ENCODE measurements at regions not wholly inside any gene's neighbourhood (a gene's known extent, or its start where the extent isn't known, plus 50 kb on each side); places are given as distances from the start of the nearest gene placed in this dataset.

DNA sequence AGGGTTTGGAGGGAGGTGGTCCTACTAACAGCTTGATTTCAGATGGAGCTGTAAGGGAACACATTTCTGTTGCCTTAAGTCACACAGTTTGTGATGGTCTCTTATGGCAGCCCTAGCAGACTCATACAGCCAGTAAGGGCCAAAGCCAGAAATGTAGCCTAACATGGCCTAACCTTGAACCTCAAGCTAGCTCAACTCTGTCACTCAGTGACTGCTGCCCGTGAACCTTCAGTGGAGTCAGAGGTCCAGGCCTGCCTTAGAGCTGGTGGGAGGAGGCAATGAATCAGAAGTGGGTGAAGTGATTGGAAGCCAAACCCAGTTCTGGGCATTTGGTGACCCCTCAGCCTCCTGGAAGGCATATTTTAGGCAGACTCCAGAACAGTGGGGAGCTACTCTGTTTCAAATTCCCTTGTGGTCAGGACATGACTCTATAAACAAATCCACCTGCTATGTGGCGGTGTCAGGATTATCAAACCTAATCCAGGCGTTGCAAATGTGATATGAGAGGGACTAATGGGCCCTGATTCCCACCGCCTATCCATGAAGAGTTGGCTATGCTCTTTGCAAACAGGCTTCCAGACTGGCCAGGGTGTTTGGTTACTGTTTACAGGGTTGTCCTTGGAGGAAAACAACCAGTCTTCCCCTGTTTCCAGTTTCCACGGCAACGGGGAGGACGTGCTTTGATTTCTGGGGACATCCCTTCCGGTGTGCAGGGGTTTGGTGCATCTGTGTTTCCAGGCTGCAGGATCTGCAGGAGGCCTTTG lies 105.9 kb upstream of the AGBL1 start:
- DNase-seq (ENCODE audit: low read depth) = no peak
- H3K4me3 ChIP-seq (replicated peaks; ENCODE audit: low read depth, low read length) = no peak overlapping the region
- TF ChIP-seq, protein P1, sequence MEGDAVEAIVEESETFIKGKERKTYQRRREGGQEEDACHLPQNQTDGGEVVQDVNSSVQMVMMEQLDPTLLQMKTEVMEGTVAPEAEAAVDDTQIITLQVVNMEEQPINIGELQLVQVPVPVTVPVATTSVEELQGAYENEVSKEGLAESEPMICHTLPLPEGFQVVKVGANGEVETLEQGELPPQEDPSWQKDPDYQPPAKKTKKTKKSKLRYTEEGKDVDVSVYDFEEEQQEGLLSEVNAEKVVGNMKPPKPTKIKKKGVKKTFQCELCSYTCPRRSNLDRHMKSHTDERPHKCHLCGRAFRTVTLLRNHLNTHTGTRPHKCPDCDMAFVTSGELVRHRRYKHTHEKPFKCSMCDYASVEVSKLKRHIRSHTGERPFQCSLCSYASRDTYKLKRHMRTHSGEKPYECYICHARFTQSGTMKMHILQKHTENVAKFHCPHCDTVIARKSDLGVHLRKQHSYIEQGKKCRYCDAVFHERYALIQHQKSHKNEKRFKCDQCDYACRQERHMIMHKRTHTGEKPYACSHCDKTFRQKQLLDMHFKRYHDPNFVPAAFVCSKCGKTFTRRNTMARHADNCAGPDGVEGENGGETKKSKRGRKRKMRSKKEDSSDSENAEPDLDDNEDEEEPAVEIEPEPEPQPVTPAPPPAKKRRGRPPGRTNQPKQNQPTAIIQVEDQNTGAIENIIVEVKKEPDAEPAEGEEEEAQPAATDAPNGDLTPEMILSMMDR (IDR thresholded peaks at IDR 0.05; ENCODE audit: low read length, missing control alignments) = no peak

DNA sequence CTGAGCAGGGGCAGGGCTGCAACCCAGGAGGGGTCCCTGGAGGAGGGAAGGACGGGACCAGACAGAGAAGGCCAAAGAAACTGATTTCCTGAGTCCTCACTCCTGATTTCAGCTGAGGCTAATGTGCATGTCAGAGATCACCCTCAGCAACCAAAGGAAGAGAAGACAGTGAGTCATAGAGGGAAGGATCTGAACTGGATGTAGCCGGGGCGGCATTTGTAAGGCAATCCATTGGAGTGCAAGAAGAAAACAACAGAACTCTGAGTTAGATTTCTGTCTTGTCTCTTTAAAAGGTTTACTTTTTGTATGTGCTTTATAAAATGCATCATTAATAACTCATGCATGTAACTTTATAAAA lies 105.3 kb upstream of the AGBL1 start:
- TF ChIP-seq, protein P1 (IDR thresholded peaks at IDR 0.05; ENCODE audit: low read length, missing control alignments) = no peak
- H3K4me3 ChIP-seq (replicated peaks; ENCODE audit: low read depth, low read length) = no peak overlapping the region
- no peak for DNase-seq (ENCODE audit: low read depth)

DNA sequence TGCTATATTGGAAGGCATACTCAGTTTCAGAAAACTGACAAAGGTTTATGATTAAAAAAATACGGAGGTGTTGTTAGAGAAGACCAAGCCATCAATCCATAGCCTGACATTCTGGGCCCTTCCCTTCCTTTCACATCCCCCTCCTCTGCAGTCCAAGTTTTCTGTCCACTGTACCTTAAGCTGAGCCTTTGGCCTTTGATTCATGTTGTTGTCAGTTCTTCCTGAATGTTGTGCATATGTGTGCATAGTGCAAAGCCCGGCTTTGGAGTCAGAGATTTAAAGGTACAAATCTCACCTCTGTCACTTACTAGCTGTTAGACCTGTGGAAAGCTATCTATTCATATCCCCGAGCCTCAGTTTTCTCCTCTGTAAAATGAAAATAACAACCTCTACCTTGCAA lies 104.9 kb upstream of the AGBL1 start:
- DNase-seq (ENCODE audit: low read depth) = no peak
- H3K4me3 ChIP-seq (replicated peaks; ENCODE audit: low read depth, low read length) = no peak overlapping the region
- TF ChIP-seq, protein P1 (IDR thresholded peaks at IDR 0.05; ENCODE audit: low read length, missing control alignments) = no peak

DNA sequence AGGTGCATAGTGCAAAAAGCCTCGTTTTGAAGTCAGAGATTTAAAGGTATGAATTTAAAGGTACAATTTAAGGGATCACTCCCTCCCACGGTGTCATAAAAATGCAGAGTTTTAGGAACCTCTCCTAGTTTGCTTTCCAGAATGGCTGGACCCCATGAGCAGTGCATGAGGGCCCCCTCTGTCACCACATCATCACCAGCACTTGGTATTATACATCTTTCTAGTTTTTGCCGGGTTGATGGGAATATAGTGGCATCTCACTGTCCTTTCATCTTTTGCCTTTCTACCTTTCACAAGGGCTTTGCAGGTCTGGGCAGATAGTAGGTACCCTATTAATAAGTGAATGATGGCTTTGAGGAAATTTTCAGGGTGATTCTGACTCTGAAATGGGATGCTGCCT lies 103.6 kb upstream of the AGBL1 start:
- H3K4me3 ChIP-seq (replicated peaks; ENCODE audit: low read depth, low read length) = no peak overlapping the region
- TF ChIP-seq, protein P1 (IDR thresholded peaks at IDR 0.05; ENCODE audit: low read length, missing control alignments) = no peak
- DNase-seq (ENCODE audit: low read depth) = no peak

DNA sequence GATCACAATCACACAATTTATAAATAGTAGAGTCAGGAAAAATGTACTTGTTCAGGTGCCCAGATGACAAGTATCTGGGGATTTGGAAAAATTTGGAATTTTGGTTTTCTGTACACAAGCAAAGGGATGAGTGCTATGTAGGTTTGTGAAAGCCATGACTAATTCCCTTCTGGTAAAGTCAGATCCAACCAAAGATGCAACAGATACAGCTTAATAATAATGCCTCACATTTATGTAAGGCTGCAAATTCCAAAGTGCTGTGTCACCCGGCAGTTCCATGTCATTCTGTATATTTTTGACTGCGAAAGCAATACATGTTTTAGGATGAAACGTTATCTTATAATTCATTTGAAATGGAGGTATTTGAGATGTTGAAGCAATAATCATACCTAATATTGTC lies 102.7 kb upstream of the AGBL1 start:
- DNase-seq (ENCODE audit: low read depth) = no peak
- no peak overlapping the region for H3K4me3 ChIP-seq (replicated peaks; ENCODE audit: low read depth, low read length)
- TF ChIP-seq, protein P1 (IDR thresholded peaks at IDR 0.05; ENCODE audit: low read length, missing control alignments) = no peak

DNA sequence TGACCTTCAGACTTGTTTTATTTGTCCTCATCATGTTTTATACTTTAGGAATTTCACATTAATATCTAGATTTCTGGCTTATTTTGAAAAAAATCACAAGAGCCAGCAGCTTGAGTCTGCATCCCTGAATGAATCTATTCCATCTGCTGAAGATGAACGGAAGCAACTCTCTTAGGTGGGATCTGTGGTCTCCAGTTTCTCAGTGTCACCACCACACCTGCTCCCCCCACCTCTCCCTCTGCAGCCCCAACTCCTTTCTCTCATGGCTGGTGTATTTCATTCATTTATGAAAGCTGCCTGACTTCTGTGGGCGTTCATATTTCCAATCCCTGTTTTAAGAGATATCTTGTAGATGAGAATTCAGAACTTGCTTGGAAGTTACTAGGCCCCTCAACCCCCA lies 102.1 kb upstream of the AGBL1 start:
- TF ChIP-seq, protein P1 (IDR thresholded peaks at IDR 0.05; ENCODE audit: low read length, missing control alignments) = no peak
- H3K4me3 ChIP-seq (replicated peaks; ENCODE audit: low read depth, low read length) = no peak overlapping the region
- no peak for DNase-seq (ENCODE audit: low read depth)

DNA sequence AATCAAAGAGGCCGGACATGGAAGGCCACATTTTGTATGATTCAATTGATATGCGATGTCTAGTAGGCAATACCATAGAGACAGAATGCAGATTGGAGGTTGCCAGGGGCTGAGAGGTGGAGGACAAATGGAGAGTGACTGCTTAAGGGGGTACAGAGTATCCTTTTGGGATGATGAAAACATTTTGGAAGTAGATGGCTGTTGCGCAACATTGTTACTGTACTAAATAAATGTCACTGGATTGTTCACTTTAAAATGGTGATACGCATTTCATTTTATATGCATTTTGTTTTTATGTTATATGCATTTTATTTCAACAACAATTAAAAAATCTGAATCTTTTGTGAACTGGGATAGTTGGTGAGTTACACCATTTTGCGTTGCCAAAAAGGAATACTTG lies 99.7 kb upstream of the AGBL1 start:
- TF ChIP-seq, protein P1 (IDR thresholded peaks at IDR 0.05; ENCODE audit: low read length, missing control alignments) = no peak
- no peak overlapping the region for H3K4me3 ChIP-seq (replicated peaks; ENCODE audit: low read depth, low read length)
- no peak for DNase-seq (ENCODE audit: low read depth)

All from fibroblast of pulmonary artery (primary cell).